ENCODE measurements at regions not wholly inside any gene's neighbourhood (a gene's known extent, or its start where the extent isn't known, plus 50 kb on each side); places are given as distances from the start of the nearest gene placed in this dataset.

GRCh38 chr5:125302577-125302976, 556.1 kb upstream of the ZNF608 start:
- DNase-seq, result no peak

- no peak for DNase-seq
Measured at GRCh38 chr5:125306741-125307140, 560.3 kb upstream of the ZNF608 start.

- no peak for DNase-seq
Measured at GRCh38 chr5:125310749-125311148, 564.3 kb upstream of the ZNF608 start.

- no peak for DNase-seq
Measured at GRCh38 chr5:125311743-125312142, 565.3 kb upstream of the ZNF608 start.

GRCh38 chr5:125313555-125313954, 567.1 kb upstream of the ZNF608 start:
- no peak for DNase-seq

- no peak for DNase-seq
Measured at GRCh38 chr5:125315306-125315705, 568.9 kb upstream of the ZNF608 start.

- DNase-seq, result no peak
Measured at GRCh38 chr5:125316391-125316790, 570.0 kb upstream of the ZNF608 start.

GRCh38 chr5:125316915-125317535, 570.6 kb upstream of the ZNF608 start:
- DNase-seq, result no peak

GRCh38 chr5:125317536-125317995, 571.1 kb upstream of the ZNF608 start:
- no peak for DNase-seq

GRCh38 chr5:125321654-125322053, 575.2 kb upstream of the ZNF608 start:
- DNase-seq, result no peak

- DNase-seq, result no peak
Measured at GRCh38 chr5:125323613-125324012, 577.2 kb upstream of the ZNF608 start.

GRCh38 chr5:125325488-125326149, 579.2 kb upstream of the ZNF608 start:
- no peak for DNase-seq

GRCh38 chr5:125326150-125326510, 579.7 kb upstream of the ZNF608 start:
- no peak for DNase-seq

GRCh38 chr5:125327676-125328075, 581.2 kb upstream of the ZNF608 start:
- no peak for DNase-seq

GRCh38 chr5:125331987-125332598, 585.7 kb upstream of the ZNF608 start:
- DNase-seq, result no peak

GRCh38 chr5:125333416-125333815, 587.0 kb upstream of the ZNF608 start:
- DNase-seq, result no peak

- DNase-seq, result no peak
Measured at GRCh38 chr5:125336401-125336800, 590.0 kb upstream of the ZNF608 start.

- DNase-seq, result no peak
Measured at GRCh38 chr5:125337294-125337693, 590.9 kb upstream of the ZNF608 start.

- DNase-seq, result no peak
Measured at GRCh38 chr5:125338440-125339174, 592.2 kb upstream of the ZNF608 start.

- DNase-seq, result no peak
Measured at GRCh38 chr5:125341436-125341835, 595.0 kb upstream of the ZNF608 start.

GRCh38 chr5:125343015-125343414, 596.6 kb upstream of the ZNF608 start:
- no peak for DNase-seq

- no peak for DNase-seq
Measured at GRCh38 chr5:125346316-125346715, 599.9 kb upstream of the ZNF608 start.

- no peak for DNase-seq
Measured at GRCh38 chr5:125348221-125348692, 601.8 kb upstream of the ZNF608 start.
